A549 (cell line): ENCODE measurements at regions not wholly inside any gene's neighbourhood (a gene's known extent, or its start where the extent isn't known, plus 50 kb on each side); places are given as distances from the start of the nearest gene placed in this dataset.

Experiments used
- ATAC-seq, 2 experiments: fragments of 200-7000 bp in 1 of 2; fragments of >200 bp in 1 of 2; cut with Nextera tagmentation in 1 of 2; cut with Tn5 transposase in 1 of 2; 3 replicates each; pipeline versions ENCODE4 v1.8.0 to v1.9.1; 2018 to 2020; ENCODE audit warnings: mild to moderate bottlenecking in 1 of 2, moderate library complexity in 1 of 2
- CTCF ChIA-PET: fragments of 300-600 bp; sonication (Branson Sonifier 250); formaldehyde crosslinking; extraction: SDS; loops from one replicate; lab custom pipeline; 2021; ENCODE audit warnings: antibody characterized with exemption, inconsistent platforms; lab: Yijun Ruan, JAX
- POLR2A ChIA-PET: fragments of 350-600 bp; formaldehyde crosslinking; extraction: SDS; loops from one replicate; lab custom pipeline; 2021; ENCODE audit warnings: antibody characterized with exemption, inconsistent platforms; lab: Yijun Ruan, JAX
- DNase-seq, 2 experiments: peaks; one replicate each; pipeline versions ENCODE4 v3.0.0 to v3.0.0-alpha.2; 2011 to 2016; ENCODE audit warnings: low read depth in 1 of 2, low spot score in 1 of 2
- FAIRE-seq: peaks from 2 replicates; lab custom pipeline; 2011; peaks lifted over from hg19 to GRCh38; lab: Jason Lieb, UNC
- H3K27ac ChIP-seq, 2 experiments: fragments of >200 bp; sonication (Bioruptor Twin); formaldehyde crosslinking; 3 replicates each; pipeline ENCODE4 v1.5.1; 2016 to 2017
- H3K4me1 ChIP-seq: fragments of >200 bp; sonication (Bioruptor Twin); formaldehyde crosslinking; 3 replicates; pipeline ENCODE4 v1.6.1; 2016
- H3K4me2 ChIP-seq: fragments of >200 bp; sonication (Bioruptor Twin); formaldehyde crosslinking; 3 replicates; pipeline ENCODE4 v1.6.1; 2016
- H3K4me3 ChIP-seq: fragments of >200 bp; sonication (Bioruptor Twin); formaldehyde crosslinking; 3 replicates; pipeline ENCODE4 v1.5.1; 2016
- H3K9me3 ChIP-seq: fragments of >200 bp; sonication (Bioruptor Twin); formaldehyde crosslinking; 3 replicates; pipeline ENCODE4 v1.6.1; 2016
- BHLHE40 ChIP-seq: IDR thresholded peaks from 2 replicates; pipeline ENCODE4 v1.6.1; 2012; ENCODE audit warnings: low read depth, low read length, inconsistent platforms
- CBX8 ChIP-seq: fragments of 200-600 bp; sonication (generic); IDR thresholded peaks from 2 replicates; pipeline ENCODE4 v1.6.1; 2016
- ELK1 ChIP-seq: fragments of 150-350 bp; IDR thresholded peaks from 2 replicates; pipeline ENCODE4 v1.6.1; 2014; ENCODE audit warnings: low read depth, mild to moderate bottlenecking, low read length
- ESRRA ChIP-seq: fragments of 150-350 bp; IDR thresholded peaks from 2 replicates; pipeline ENCODE4 v1.6.1; 2014; ENCODE audit warnings: mild to moderate bottlenecking, low read length, borderline replicate concordance
- FOSB ChIP-seq: fragments of 250-450 bp; sonication (Bioruptor Pico); IDR thresholded peaks from 2 replicates; pipeline ENCODE4 v1.5.0; 2020; ENCODE audit warnings: mild to moderate bottlenecking, moderate library complexity
- GATA3 ChIP-seq: IDR thresholded peaks from 2 replicates; pipeline ENCODE4 v1.6.1; 2012; ENCODE audit warnings: borderline replicate concordance
- HOXB13 ChIP-seq: fragments of 250-450 bp; sonication (Bioruptor Pico); IDR thresholded peaks from 2 replicates; pipeline ENCODE4 v1.5.0; 2020; ENCODE audit warnings: low read depth, mild to moderate bottlenecking, moderate library complexity
- HOXB5 ChIP-seq: fragments of 250-450 bp; sonication (Bioruptor Pico); IDR thresholded peaks from 2 replicates; pipeline ENCODE4 v1.5.0; 2020; ENCODE audit warnings: mild to moderate bottlenecking, moderate library complexity
- MAX ChIP-seq: IDR thresholded peaks from 2 replicates; pipeline ENCODE4 v1.6.1; 2012
- NPAS2 ChIP-seq: fragments of 250-450 bp; sonication (Bioruptor Pico); IDR thresholded peaks from 2 replicates; pipeline ENCODE4 v1.8.0; 2022; ENCODE audit warnings: mild to moderate bottlenecking, moderate library complexity, borderline replicate concordance
- NR3C1 ChIP-seq: fragments of >200 bp; sonication (Bioruptor Twin); formaldehyde crosslinking; IDR thresholded peaks from 3 replicates; pipeline ENCODE4 v1.6.1; 2017
- POLR2A ChIP-seq: IDR thresholded peaks from 2 replicates; pipeline ENCODE4 v1.6.1; 2012; ENCODE audit warnings: mild to moderate bottlenecking, low read length
- RFX5 ChIP-seq: fragments of 450-650 bp; IDR thresholded peaks from 2 replicates; pipeline ENCODE4 v1.7.1; 2014; ENCODE audit warnings: antibody characterized with exemption, mild to moderate bottlenecking, moderate library complexity
- RNF2 ChIP-seq: fragments of 200-600 bp; sonication (generic); IDR thresholded peaks from 2 replicates; pipeline ENCODE4 v1.6.1; 2016; ENCODE audit warnings: low read depth, mild to moderate bottlenecking, antibody characterized with exemption, moderate library complexity, borderline replicate concordance
- TFCP2L1 ChIP-seq: fragments of 250-450 bp; sonication (Bioruptor Pico); IDR thresholded peaks from 2 replicates; pipeline ENCODE4 v1.5.0; 2021; ENCODE audit warnings: mild to moderate bottlenecking
- USF2 ChIP-seq: fragments of 450-650 bp; IDR thresholded peaks from 2 replicates; pipeline ENCODE4 v1.6.1; 2014; ENCODE audit warnings: antibody characterized with exemption
- ZC3H11A ChIP-seq: fragments of 450-650 bp; IDR thresholded peaks from 2 replicates; pipeline ENCODE4 v1.6.1; 2014; ENCODE audit warnings: antibody characterized with exemption, mild to moderate bottlenecking
- ZFP36 ChIP-seq: fragments of 450-650 bp; IDR thresholded peaks from 2 replicates; pipeline ENCODE4 v1.6.1; 2014; ENCODE audit warnings: borderline replicate concordance; ENCODE audit not compliant: partially characterized antibody
- ZSCAN20 ChIP-seq: fragments of 250-450 bp; sonication (Bioruptor Pico); IDR thresholded peaks from 2 replicates; pipeline ENCODE4 v1.8.0; 2022; ENCODE audit warnings: mild to moderate bottlenecking, moderate library complexity
- WGBS: methylation state at CpG from one replicate; pipeline ENCODE4 v1.1.6; 2017; ENCODE audit errors: missing lambda C conversion rate; 5-methylcytosine and 5-hydroxymethylcytosine counted together

- CTCF ChIA-PET: no interaction called here
- Histone ChIP-seq H3K4me2 (no peak overlapping the region), H3K4me3 (no peak overlapping the region), H3K4me1 (no peaks in the 10 kb centered on the region), H3K9me3 (no peaks in the 10 kb centered on the region), H3K27ac (no peak overlapping the region)
- WGBS: 47% methylated on average over 2 of the region's 2 CpGs
- POLR2A ChIA-PET: no interaction called here
- TF ChIP-seq RNF2: no peak
- no peak for TF ChIP-seq ESRRA
- TF ChIP-seq ZSCAN20: no peak
- TF ChIP-seq ZC3H11A: no peak
- TF ChIP-seq NPAS2 (CRISPR knock-in tag): no peak
- FAIRE-seq (no peak), DNase-seq (no peak), ATAC-seq (no peak)
Observed at GRCh38 chr2:183389546-183390080, 265.4 kb downstream of the NUP35 start.

GRCh38 chr2:183390109-183390508 lies 265.9 kb downstream of the NUP35 start:
- Histone ChIP-seq H3K4me1 (no peaks in the 10 kb centered on the region), H3K9me3 (no peaks in the 10 kb centered on the region)

GRCh38 chr2:183404392-183404791 lies 280.1 kb downstream of the NUP35 start:
- ChIA-PET CTCF (no interaction called here), POLR2A (no interaction called here)
- 67% methylated on average over 6 of the region's 7 CpGs for WGBS
- no peak for FAIRE-seq
- DNase-seq: no peak
- ATAC-seq: no peak
- no peak overlapping the region for H3K4me2 ChIP-seq
- no peak overlapping the region for H3K27ac ChIP-seq
- TF ChIP-seq NPAS2 (CRISPR knock-in tag) (no peak), HOXB5 (no peak), ELK1 (no peak), FOSB (CRISPR knock-in tag) (no peak), BHLHE40 (no peak), CBX8 (no peak), ZFP36 (no peak), POLR2A (no peak)
- TF ChIP-seq, all 56 proteins: peak for 0
- H3K4me1 ChIP-seq: no peaks in the 10 kb centered on the region
- H3K9me3 ChIP-seq: no peaks in the 10 kb centered on the region
- H3K4me3 ChIP-seq: no peak overlapping the region

More at GRCh38 chr2:183390109-183390508, 265.9 kb downstream of the NUP35 start:
- H3K4me2 ChIP-seq: no peak overlapping the region
- WGBS: 6% methylated on average over 3 of the region's 4 CpGs
- CTCF ChIA-PET: no interaction called here
- FAIRE-seq (no peak), ATAC-seq (no peak; a peak in 1 of 6 replicates), DNase-seq (no peak)
- no peak overlapping the region for H3K4me3 ChIP-seq
- no peak overlapping the region for H3K27ac ChIP-seq
- TF ChIP-seq RFX5: no peak
- no peak for TF ChIP-seq TFCP2L1 (CRISPR knock-in tag)
- no peak for TF ChIP-seq HOXB13 (CRISPR knock-in tag)
- TF ChIP-seq GATA3: no peak
- TF ChIP-seq, all 56 proteins: peak for 0
- POLR2A ChIA-PET: no interaction called here

- Histone ChIP-seq H3K4me1 (no peaks in the 10 kb centered on the region), H3K4me2 (no peak overlapping the region), H3K9me3 (no peaks in the 10 kb centered on the region), H3K4me3 (no peak overlapping the region), H3K27ac (no peak overlapping the region)
- 0% methylated on average over 1 of the region's 1 CpG for WGBS
- TF ChIP-seq NR3C1: no peak
- TF ChIP-seq USF2: no peak
- TF ChIP-seq MAX: no peak
- FAIRE-seq: no peak
- POLR2A ChIA-PET: no interaction called here
- ATAC-seq: no peak
- DNase-seq: no peak
- CTCF ChIA-PET: no interaction called here
Observed at GRCh38 chr2:183408562-183408961, 284.3 kb downstream of the NUP35 start.
